Thyroid gland (tissue), 4 donors: ENCODE measurements at regions not wholly inside any gene's neighbourhood (a gene's known extent, or its start where the extent isn't known, plus 50 kb on each side); places are given as distances from the start of the nearest gene placed in this dataset.

ENCODE experiments used
- POLR2A ChIP-seq, 2 donors: fragments of 450-650 bp; IDR thresholded peaks; one replicate each; pipeline ENCODE4 v1.6.1; 2017; ENCODE audit warnings: antibody characterized with exemption in 2 of 2, mild to moderate bottlenecking in 2 of 2, moderate library complexity in 1 of 2
- TF ChIP-seq, protein P1 (sequence below), 6 experiments: fragments of 200-600 bp in 3 of 6; fragments of 450-650 bp in 3 of 6; sonication (generic) in 3 of 6; IDR thresholded peaks; one replicate each; pipeline ENCODE4 v1.5.1; 2016 to 2019; ENCODE audit warnings: antibody characterized with exemption in 6 of 6, mild to moderate bottlenecking in 2 of 6, inconsistent platforms in 1 of 6, moderate library complexity in 1 of 6

DNA sequence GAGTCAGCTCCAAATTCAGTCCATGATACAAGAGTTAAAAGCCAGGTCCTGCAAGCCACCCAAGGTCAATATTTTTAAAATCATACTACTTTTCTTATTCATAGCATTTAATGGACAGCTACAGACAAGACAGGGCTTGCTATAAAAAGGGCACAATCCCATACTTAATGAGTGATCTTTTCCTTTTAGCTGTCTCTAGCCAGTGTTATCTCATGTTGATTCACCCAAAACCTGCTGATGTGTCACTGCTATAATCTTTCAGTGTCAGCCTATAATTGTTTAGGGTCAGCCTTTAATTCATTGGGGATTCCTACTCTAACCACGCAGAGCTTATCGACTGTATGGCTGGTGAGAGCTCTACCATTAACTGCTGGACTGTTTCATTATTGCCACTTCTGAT is 51.2 kb upstream of the HCCS start:
- no peak for TF ChIP-seq POLR2A (IDR thresholded peaks at IDR 0.05)
- TF ChIP-seq, protein P1, sequence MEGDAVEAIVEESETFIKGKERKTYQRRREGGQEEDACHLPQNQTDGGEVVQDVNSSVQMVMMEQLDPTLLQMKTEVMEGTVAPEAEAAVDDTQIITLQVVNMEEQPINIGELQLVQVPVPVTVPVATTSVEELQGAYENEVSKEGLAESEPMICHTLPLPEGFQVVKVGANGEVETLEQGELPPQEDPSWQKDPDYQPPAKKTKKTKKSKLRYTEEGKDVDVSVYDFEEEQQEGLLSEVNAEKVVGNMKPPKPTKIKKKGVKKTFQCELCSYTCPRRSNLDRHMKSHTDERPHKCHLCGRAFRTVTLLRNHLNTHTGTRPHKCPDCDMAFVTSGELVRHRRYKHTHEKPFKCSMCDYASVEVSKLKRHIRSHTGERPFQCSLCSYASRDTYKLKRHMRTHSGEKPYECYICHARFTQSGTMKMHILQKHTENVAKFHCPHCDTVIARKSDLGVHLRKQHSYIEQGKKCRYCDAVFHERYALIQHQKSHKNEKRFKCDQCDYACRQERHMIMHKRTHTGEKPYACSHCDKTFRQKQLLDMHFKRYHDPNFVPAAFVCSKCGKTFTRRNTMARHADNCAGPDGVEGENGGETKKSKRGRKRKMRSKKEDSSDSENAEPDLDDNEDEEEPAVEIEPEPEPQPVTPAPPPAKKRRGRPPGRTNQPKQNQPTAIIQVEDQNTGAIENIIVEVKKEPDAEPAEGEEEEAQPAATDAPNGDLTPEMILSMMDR (IDR thresholded peaks at IDR 0.05) = no peak
